NCI-H1092 treated with DMSO at 0.1 percent for 48 hours (cell line): ENCODE measurements at regions not wholly inside any gene's neighbourhood (a gene's known extent, or its start where the extent isn't known, plus 50 kb on each side); places are given as distances from the start of the nearest gene placed in this dataset.

Experiments used
- DNase-seq: peaks from one replicate; lab custom pipeline; 2025; lab: John Stamatoyannopoulos, UW

GRCh38 chr3:144296808-144297207 lies 325.2 kb downstream of the DIPK2A start:
- DNase-seq: no peak

DNA sequence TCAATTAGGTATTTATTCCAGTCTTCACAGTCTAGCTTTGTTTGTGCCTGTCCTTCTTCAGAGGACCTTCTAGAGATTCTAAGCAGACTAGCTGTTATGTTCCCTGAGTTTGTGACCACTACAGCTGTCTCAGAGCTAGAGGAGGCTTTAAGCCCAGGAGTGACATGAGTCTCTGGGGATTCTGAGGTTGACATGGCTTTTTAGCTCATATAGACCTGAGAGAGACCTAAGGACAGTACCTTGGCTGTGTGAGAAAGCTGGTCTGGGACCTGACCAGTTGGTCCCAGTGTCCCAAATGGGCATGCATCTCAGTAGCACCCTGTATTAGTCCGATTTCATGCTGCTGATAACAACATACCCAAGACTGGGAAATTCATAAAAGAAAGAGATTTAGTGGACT lies 330.2 kb downstream of the DIPK2A start:
- DNase-seq: no peak

DNA sequence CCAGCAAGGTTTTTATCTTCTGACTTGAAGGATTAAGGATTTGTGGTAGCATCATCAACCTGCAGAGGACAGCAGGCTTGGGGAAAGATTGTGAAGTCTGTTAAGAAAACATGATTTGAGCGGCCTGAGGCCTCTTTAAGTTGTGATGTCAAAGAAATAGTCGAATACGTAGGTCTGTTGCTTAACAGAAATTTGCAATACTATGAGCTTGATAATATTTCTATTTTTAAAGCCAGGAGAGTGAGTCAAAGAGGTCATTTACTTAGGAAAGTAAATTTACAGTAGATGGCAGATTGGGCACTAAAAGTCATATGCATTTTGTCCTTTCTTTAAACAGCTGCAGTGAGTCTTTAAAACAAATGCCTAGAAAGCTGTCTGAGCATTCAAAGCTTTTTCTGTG lies 336.3 kb downstream of the DIPK2A start:
- no peak for DNase-seq

- DNase-seq: no peak
Measured at GRCh38 chr3:144308396-144308795, 336.8 kb downstream of the DIPK2A start.

GRCh38 chr3:144312702-144313101 lies 341.1 kb downstream of the DIPK2A start:
- no peak for DNase-seq

GRCh38 chr3:144314946-144315345 lies 343.3 kb downstream of the DIPK2A start:
- DNase-seq: no peak

DNA sequence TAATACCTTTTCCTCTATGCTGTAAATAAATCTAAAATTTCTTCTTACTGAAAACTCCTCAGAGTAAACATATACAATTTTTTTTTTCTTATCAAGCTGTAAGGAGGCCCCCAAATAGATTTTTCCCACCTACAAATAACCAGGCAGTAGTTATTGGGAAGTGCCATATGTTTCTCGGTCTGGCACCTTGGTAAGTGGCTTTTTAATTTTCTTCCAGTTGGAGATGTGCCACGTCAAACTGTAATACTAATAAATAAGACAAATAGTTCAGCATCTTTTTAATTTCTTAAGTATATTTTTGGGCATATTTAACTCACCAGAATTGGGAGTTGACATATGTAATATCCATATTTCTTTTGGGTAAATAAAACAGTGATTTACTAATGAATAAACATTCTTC lies 346.3 kb downstream of the DIPK2A start:
- DNase-seq: no peak

- no peak for DNase-seq
Measured at GRCh38 chr3:144324076-144324475, 352.5 kb downstream of the DIPK2A start.

GRCh38 chr3:144332868-144333267 lies 361.2 kb downstream of the DIPK2A start:
- no peak for DNase-seq

GRCh38 chr3:144341471-144341870 lies 369.8 kb downstream of the DIPK2A start:
- DNase-seq: no peak

- DNase-seq: no peak
Measured at GRCh38 chr3:144343343-144343742, 371.7 kb downstream of the DIPK2A start.

GRCh38 chr3:144343777-144344176 lies 372.2 kb downstream of the DIPK2A start:
- DNase-seq: no peak

GRCh38 chr3:144344925-144345548 lies 373.4 kb downstream of the DIPK2A start:
- DNase-seq: no peak

- no peak for DNase-seq
Measured at GRCh38 chr3:144350125-144350524, 378.5 kb downstream of the DIPK2A start.

GRCh38 chr3:144351011-144351410 lies 379.4 kb downstream of the DIPK2A start:
- no peak for DNase-seq

- no peak for DNase-seq
Measured at GRCh38 chr3:144351773-144352365, 380.2 kb downstream of the DIPK2A start.

- no peak for DNase-seq
Measured at GRCh38 chr3:144358191-144358590, 386.6 kb downstream of the DIPK2A start.

DNA sequence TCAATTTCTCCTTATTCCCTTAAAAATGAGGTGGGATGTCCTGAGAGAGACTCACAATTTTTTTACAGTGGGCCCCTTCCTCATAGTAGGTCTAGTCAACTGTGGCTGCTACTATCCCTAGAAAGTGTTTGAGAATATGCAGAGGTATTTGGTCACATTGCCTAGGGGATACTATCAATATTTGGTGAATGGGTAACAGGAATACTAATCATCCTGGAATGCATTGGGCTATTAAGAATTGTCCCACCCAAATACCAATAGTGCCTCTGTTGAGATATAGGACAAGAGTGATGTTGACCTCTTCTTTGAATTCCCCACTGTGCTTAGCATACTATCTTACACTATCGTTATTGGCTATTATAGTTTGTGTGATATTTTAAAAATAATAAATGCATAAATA lies 389.4 kb downstream of the DIPK2A start:
- no peak for DNase-seq

- DNase-seq: no peak
Measured at GRCh38 chr3:144362126-144362525, 390.5 kb downstream of the DIPK2A start.

DNA sequence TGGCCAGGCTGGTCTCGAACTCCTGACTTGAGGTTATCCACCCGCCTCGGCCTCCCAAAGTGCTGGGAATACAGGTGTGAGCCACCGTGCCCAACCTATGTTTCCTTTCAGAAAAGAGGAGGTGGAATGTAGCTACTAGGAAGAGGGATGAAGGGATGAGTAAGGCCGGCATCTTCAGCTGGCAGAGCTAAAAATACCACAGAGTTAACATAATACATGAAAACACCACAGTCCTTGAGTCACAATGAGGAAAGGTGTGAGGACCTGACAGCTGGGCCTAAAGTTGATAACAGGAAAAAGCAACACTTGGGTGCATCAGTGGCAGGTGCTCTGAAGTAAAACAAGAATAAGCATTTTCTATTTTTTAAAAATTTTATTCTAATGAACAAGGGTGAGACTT lies 392.2 kb downstream of the DIPK2A start:
- no peak for DNase-seq

GRCh38 chr3:144364737-144365136 lies 393.1 kb downstream of the DIPK2A start:
- no peak for DNase-seq

DNA sequence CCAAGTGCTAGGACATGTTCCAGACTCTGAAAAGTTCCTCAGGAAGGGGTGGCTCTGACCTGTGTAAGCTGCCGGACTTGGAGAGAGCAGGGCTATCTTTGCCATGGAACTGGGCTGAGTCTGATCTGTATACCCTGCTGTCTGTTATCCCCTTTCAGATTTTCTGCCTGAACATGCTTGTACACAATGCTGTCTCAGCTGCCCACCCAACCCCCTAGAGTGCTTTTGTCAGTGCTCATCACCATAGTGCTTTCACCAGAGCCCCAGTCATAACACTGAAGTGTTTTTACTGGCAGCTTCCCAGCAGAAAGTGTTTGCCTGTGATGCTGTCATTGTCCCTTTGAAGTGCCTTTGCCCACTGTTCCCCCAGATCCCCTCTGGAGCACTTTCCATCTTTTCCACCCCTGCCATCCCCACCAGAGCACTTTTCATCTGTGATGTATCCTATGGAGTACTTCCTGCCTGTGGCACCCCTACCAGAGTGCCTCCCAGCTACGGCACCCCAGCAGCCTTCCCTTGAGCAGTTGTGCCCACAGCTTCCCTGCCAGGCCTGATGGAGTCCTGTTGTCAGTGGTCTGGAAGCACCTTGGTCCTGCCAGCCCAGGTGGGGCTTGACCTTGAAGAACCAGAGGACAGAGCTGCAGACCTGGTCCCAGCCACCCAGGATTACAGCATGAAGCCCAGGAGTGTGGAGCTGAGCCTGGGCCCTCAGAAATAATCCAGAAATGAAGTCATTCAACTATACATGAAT lies 397.7 kb downstream of the DIPK2A start:
- DNase-seq: peak; percentile 11

- DNase-seq: no peak
Measured at GRCh38 chr3:144375088-144375487, 403.5 kb downstream of the DIPK2A start.
